GM21528 (cell line): ENCODE measurements at regions not wholly inside any gene's neighbourhood (a gene's known extent, or its start where the extent isn't known, plus 50 kb on each side); places are given as distances from the start of the nearest gene placed in this dataset.
"Not testable (repeated sequence)": the region's sequence is repeated elsewhere in the genome, so short reads cannot be mapped to it uniquely, and the experiment has no call there.

Experiments
- ATAC-seq: cut with Tn5 transposase; IDR thresholded peaks from one replicate; pipeline ENCODE4 v1.9.1; 2021; ENCODE audit warnings: mild to moderate bottlenecking, moderate library complexity; ENCODE audit not compliant: unreplicated experiment, low FRiP score

- ATAC-seq = no peak
Measured at GRCh38 chrX:110966091-110966454, 129.9 kb upstream of the PAK3 start.

GRCh38 chrX:110965409-110966090 is 130.4 kb upstream of the PAK3 start:
- ATAC-seq = no peak

GRCh38 chrX:110964786-110965185 is 131.2 kb upstream of the PAK3 start:
- no peak for ATAC-seq

- no peak for ATAC-seq
Measured at GRCh38 chrX:110962451-110962850, 133.5 kb upstream of the PAK3 start.

- ATAC-seq = no peak
Measured at GRCh38 chrX:110955706-110956105, 140.3 kb upstream of the PAK3 start.

GRCh38 chrX:110954428-110955100 is 141.4 kb upstream of the PAK3 start:
- no peak for ATAC-seq

- no peak for ATAC-seq
Measured at GRCh38 chrX:110951472-110952269, 144.3 kb upstream of the PAK3 start.

GRCh38 chrX:110944751-110945675 is 149.4 kb upstream of the CHRDL1 start:
- no peak for ATAC-seq

GRCh38 chrX:110944311-110944750 is 148.7 kb upstream of the CHRDL1 start:
- ATAC-seq = no peak

- no peak for ATAC-seq
Measured at GRCh38 chrX:110941906-110942305, 146.3 kb upstream of the CHRDL1 start.

GRCh38 chrX:110938977-110939732 is 143.5 kb upstream of the CHRDL1 start:
- ATAC-seq = no peak

GRCh38 chrX:110924871-110925270 is 129.3 kb upstream of the CHRDL1 start:
- ATAC-seq = no peak

- no peak for ATAC-seq
Measured at GRCh38 chrX:110920991-110921390, 125.4 kb upstream of the CHRDL1 start.

- ATAC-seq = no peak
Measured at GRCh38 chrX:110915570-110915969, 120.0 kb upstream of the CHRDL1 start.

GRCh38 chrX:110915111-110915510 is 119.5 kb upstream of the CHRDL1 start:
- ATAC-seq = no peak

GRCh38 chrX:110914281-110914680 is 118.7 kb upstream of the CHRDL1 start:
- no peak for ATAC-seq

- ATAC-seq = not testable (repeated sequence)
Measured at GRCh38 chrX:110904747-110905146, 109.1 kb upstream of the CHRDL1 start.

- no peak for ATAC-seq
Measured at GRCh38 chrX:110881971-110882370, 86.4 kb upstream of the CHRDL1 start.

- ATAC-seq = no peak
Measured at GRCh38 chrX:110877326-110877725, 81.7 kb upstream of the CHRDL1 start.

- ATAC-seq = no peak
Measured at GRCh38 chrX:110871839-110872238, 76.2 kb upstream of the CHRDL1 start.
